Lung (tissue), 11 donors: ENCODE measurements at regions not wholly inside any gene's neighbourhood (a gene's known extent, or its start where the extent isn't known, plus 50 kb on each side); places are given as distances from the start of the nearest gene placed in this dataset.

Experiments
- ATAC-seq: fragments of 200-7000 bp; cut with Tn5 transposase; one replicate; pipeline ENCODE4 v1.9.1; 2020; ENCODE audit warnings: moderate number of reproducible peaks; ENCODE audit not compliant: insufficient read depth, low FRiP score
- DNase-seq, 3 donors: peaks; one replicate each; pipeline ENCODE4 v3.0.0-alpha.2; 2013 to 2017
- H3K27ac ChIP-seq, 2 donors: one replicate each; pipeline ENCODE4 v1.5.1; 2013; ENCODE audit warnings: mild to moderate bottlenecking in 2 of 2, moderate library complexity in 2 of 2, control low read depth in 1 of 2, inconsistent platforms in 1 of 2, low read depth in 1 of 2, low read length in 1 of 2
- H3K27me3 ChIP-seq, 3 donors: one replicate each; pipeline ENCODE4 v1.5.1; 2013; ENCODE audit warnings: low read length in 2 of 3; ENCODE audit not compliant: control insufficient read depth in 3 of 3, insufficient read depth in 3 of 3
- H3K36me3 ChIP-seq, 4 donors: one replicate each; pipeline ENCODE4 v1.5.1; 2013; ENCODE audit warnings: low read length in 4 of 4, mild to moderate bottlenecking in 1 of 4, moderate library complexity in 1 of 4; ENCODE audit not compliant: control insufficient read depth in 4 of 4, insufficient read depth in 4 of 4
- H3K4me1 ChIP-seq, 5 donors: one replicate each; pipeline ENCODE4 v1.5.1; 2013; ENCODE audit warnings: low read length in 5 of 5, mild to moderate bottlenecking in 2 of 5, moderate library complexity in 1 of 5; ENCODE audit not compliant: control insufficient read depth in 5 of 5, insufficient read depth in 5 of 5
- H3K4me3 ChIP-seq: one replicate; pipeline ENCODE4 v1.5.1; 2013; ENCODE audit warnings: mild to moderate bottlenecking, control low read depth, moderate library complexity
- H3K9ac ChIP-seq, 2 donors: one replicate each; pipeline ENCODE4 v1.5.1; 2013; ENCODE audit warnings: low read length in 2 of 2, control low read depth in 1 of 2; ENCODE audit not compliant: insufficient read depth in 1 of 2
- H3K9me3 ChIP-seq, 4 donors: one replicate each; pipeline ENCODE4 v1.5.1; 2013; ENCODE audit warnings: low read length in 3 of 4, mild to moderate bottlenecking in 1 of 4, moderate library complexity in 1 of 4; ENCODE audit not compliant: control insufficient read depth in 4 of 4, insufficient read depth in 3 of 4
- CTCF ChIP-seq: IDR thresholded peaks from 2 replicates; pipeline ENCODE4 v1.5.1; 2012; ENCODE audit warnings: mild to moderate bottlenecking; ENCODE audit errors: control extremely low read depth, extremely low read depth
- WGBS, 2 donors: extraction: QIAGEN DNeasy Blood & Tissue Kit; methylation state at CpG; one replicate each; pipeline ENCODE4 v1.1.7; 2013; 5-methylcytosine and 5-hydroxymethylcytosine counted together
- donor health status: control.
- donor health status: control.
- donor health status: Bipolar disorder and iron deficiency.
- donor health status: healthy.
- donor health status: DM: yes; HTN: yes; CAD: no.

GRCh38 chr2:186979439-186980116 is 130.6 kb upstream of the ZSWIM2 start:
- Histone ChIP-seq H3K4me3 (no peak overlapping the region), H3K9me3 (no peaks in the 10 kb centered on the region), H3K27ac (no peak overlapping the region), H3K27me3 (no peaks in the 10 kb centered on the region), H3K36me3 (no peaks in the 10 kb centered on the region), H3K9ac (no peak overlapping the region), H3K4me1 (peaks cover 0 to 2% (median 0%) of the 10 kb centered on the region in 5 donors)
- no peak for ATAC-seq
- no peak for TF ChIP-seq CTCF
- no peak for DNase-seq
- WGBS, 2 donors: 91 to 95% methylated on average over 10 of the region's 10 CpGs

GRCh38 chr2:186977433-186978045 is 128.6 kb upstream of the ZSWIM2 start:
- WGBS, 2 donors: 92 to 97% methylated on average over 3 of the region's 3 CpGs
- H3K9ac ChIP-seq: no peak overlapping the region
- TF ChIP-seq CTCF: no peak
- DNase-seq (no peak), ATAC-seq (no peak)
- H3K4me3 ChIP-seq: no peak overlapping the region
- no peaks in the 10 kb centered on the region for H3K36me3 ChIP-seq
- no peaks in the 10 kb centered on the region for H3K27me3 ChIP-seq
- H3K9me3 ChIP-seq: no peaks in the 10 kb centered on the region
- no peak overlapping the region for H3K27ac ChIP-seq
- peaks cover 0 to 2% (median 0%) of the 10 kb centered on the region in 5 donors for H3K4me1 ChIP-seq

GRCh38 chr2:186976329-186976728 is 127.4 kb upstream of the ZSWIM2 start:
- Histone ChIP-seq H3K4me3 (no peak overlapping the region), H3K27me3 (no peaks in the 10 kb centered on the region), H3K36me3 (no peaks in the 10 kb centered on the region), H3K9ac (no peak overlapping the region), H3K27ac (no peak overlapping the region), H3K4me1 (peaks cover 0 to 2% (median 0%) of the 10 kb centered on the region in 5 donors), H3K9me3 (no peaks in the 10 kb centered on the region)
- ATAC-seq (no peak), DNase-seq (no peak)
- TF ChIP-seq CTCF: no peak
- 73 to 80% methylated on average over 5 of the region's 5 CpGs for WGBS, 2 donors
